Stimulated activated CD4-positive, alpha-beta T cell treated with anti-CD3 and anti-CD28 coated beads, Interleukin-12 subunit alpha, Interleukin-12 subunit beta, amount 100 ng/mL, for 4 hours (primary cell): ENCODE measurements at regions not wholly inside any gene's neighbourhood (a gene's known extent, or its start where the extent isn't known, plus 50 kb on each side); places are given as distances from the start of the nearest gene placed in this dataset.
"Not testable (repeated sequence)": the region's sequence is repeated elsewhere in the genome, so short reads cannot be mapped to it uniquely, and the experiment has no call there.

Experiments
- DNase-seq: peaks from one replicate; pipeline ENCODE4 v3.0.0-alpha.2; 2020

DNA sequence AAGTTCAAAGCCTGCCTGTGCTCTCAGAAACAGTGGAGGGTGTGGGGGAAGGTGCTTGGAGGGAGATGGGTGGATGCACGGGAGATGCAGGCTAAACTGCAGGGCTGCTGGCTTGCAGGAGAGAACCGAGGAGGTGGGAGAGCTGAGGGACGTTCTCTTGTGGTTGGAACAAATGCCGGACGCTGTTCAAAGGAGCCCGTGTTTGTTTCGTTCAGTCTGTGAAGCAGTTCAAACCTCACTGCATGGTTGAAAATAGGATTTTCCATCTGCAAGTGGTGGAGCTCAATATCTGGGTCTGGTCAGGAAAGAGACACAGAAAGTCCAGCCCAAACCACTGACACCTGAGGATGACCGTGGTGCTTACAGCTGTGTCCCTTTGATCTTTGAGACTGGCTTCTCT, 1241.8 kb downstream of the TMEM121 start:
- DNase-seq, result not testable (repeated sequence)

DNA sequence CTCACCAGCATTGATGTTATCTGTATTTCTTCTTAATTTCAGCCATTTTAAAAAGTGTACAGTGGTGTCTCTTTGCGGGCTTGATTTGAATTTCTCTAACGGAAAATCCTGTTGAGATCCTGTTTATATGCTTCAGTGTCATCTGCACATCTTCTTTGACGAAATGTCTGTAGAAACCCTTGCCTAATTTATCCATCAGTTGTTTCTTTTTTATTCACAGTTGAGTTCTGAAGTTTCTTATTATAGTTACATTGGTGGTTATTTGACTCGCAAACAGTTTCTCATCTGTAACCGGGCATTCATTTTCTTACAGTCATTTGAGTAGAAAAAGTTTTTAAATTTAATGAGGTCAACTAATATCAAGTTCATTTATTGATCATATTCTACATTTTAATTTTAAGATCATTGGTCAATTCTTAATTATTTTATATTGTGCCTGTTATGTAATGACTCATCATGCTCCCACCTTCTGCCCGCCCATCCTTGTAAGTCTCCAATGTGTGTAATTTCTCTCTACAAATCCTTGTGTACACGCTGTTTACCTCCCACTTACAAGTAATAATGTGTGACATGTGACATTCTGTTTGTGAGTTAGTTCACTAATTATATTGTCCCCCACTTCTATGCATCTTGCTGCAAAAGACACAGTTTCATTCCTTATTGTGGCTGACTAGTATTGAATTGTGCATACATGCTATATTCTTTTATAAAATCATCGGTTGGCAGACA, 1242.8 kb downstream of the TMEM121 start:
- not testable (repeated sequence) for DNase-seq

GRCh38 chr14:106770158-106770672, 1243.8 kb downstream of the TMEM121 start:
- not testable (repeated sequence) for DNase-seq

DNA sequence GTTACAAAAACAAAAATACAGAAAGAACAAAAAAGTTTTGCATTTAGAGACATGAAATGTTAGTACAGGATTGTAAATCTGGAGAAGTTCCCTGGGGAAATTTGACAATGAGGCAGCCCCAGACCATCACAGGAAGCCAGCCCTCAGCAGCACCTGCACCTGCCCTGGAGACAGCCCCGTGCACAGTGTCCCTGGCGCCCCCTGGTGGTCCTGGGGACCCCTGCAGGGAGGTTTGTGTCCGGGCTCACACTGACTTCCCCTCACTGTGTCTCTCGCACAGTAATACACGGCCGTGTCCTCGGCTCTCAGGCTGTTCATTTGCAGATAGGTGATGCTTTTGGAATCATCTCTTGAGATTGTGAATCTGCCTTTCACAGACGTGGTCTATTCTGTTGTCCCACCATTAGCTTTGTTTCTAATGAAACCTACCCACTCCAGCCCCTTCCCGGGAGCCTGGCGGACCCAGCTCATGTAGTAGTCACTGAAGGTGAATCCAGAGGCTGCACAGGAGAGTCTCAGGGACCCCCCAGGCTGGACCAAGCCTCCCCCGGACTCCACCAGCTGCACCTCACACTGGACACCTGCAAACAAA, 1248.6 kb downstream of the TMEM121 start:
- DNase-seq, result peak; percentile 80

- no peak for DNase-seq
These were observed 1250.1 kb downstream of the TMEM121 start for GRCh38 chr14:106776395-106776983.

GRCh38 chr14:106778986-106779385, 1252.6 kb downstream of the TMEM121 start:
- DNase-seq, result no peak

DNA sequence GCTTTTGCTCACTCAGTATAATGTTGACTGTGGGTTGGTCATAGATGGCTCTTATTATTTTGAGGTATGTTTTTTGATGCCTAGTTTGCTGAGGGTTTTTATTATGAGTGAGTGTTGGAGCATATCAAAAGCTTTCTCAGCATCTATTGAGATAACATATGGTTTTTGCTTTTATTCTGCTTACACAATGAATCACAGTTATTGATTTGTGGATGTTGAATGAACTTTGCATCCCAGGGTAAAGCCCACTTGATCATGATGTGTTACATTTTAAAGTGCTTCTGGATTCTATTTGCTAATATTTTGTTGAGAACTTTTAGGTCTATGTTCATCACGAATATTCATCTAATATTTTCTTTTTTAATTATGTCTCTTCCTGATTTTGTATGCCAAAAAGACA, 1260.3 kb downstream of the TMEM121 start:
- DNase-seq, result no peak

- DNase-seq, result no peak
These were observed 1261.2 kb downstream of the TMEM121 start for GRCh38 chr14:106787626-106788025.

DNA sequence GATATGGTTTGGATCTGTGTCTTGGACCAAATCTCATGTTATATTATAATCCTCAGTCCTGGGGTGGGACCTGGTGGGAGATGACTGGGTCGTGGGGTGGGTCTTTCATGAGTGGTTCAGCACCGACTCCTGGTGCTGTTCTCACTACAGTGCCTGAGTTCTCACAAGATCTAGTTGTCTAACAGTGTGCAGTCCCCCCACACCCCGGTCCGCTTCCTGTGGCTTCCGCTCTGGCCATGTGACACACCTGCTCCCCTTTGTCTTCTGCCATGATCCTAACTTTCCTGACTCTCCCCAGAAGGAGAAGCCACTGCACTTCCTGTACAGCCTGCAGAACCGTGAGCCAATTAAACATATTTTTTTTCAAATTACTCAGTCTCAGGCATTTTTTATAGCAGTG, 1262.2 kb downstream of the TMEM121 start:
- DNase-seq, result no peak

- no peak for DNase-seq
These were observed 1262.9 kb downstream of the TMEM121 start for GRCh38 chr14:106789318-106789717.

DNA sequence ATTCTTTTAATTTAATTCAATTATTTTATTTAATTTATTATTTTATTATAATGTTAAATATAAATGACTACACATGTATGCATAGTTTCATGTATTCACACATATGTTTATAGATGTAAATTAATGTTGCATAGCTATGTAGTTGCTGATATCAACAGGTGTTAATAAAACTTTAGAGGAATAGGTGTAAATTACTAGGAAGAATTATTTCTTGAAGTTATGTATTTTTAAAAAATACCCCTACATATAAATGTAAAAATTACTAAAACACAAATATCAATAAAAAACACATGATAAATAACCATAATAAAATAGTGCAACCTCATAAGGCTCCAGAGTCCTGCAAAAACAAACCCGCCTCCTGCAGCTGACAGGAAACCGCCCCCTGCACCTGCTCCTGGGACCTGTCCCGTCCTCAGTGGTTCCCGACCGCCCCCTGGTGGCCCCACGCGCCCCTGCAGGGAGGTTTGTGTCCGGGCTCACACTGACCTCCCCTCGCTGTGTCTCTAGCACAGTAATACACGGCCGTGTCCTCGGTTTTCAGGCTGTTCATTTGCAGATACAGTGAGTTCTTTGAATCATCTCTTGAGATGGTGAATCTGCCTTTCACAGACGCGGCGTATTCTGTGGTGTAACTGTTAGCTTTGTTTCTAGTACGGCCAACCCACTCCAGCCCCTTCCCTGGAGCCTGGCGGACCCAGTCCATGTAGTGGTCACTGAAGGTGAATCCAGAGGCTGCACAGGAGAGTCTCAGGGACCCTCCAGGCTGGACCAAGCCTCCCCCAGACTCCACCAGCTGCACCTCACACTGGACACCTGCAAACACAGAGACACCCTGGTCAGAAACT, 1264.0 kb downstream of the TMEM121 start:
- DNase-seq, result peak; percentile 71

GRCh38 chr14:106792543-106792942, 1266.2 kb downstream of the TMEM121 start:
- no peak for DNase-seq

GRCh38 chr14:106798166-106798565, 1271.8 kb downstream of the TMEM121 start:
- DNase-seq, result not testable (repeated sequence)

DNA sequence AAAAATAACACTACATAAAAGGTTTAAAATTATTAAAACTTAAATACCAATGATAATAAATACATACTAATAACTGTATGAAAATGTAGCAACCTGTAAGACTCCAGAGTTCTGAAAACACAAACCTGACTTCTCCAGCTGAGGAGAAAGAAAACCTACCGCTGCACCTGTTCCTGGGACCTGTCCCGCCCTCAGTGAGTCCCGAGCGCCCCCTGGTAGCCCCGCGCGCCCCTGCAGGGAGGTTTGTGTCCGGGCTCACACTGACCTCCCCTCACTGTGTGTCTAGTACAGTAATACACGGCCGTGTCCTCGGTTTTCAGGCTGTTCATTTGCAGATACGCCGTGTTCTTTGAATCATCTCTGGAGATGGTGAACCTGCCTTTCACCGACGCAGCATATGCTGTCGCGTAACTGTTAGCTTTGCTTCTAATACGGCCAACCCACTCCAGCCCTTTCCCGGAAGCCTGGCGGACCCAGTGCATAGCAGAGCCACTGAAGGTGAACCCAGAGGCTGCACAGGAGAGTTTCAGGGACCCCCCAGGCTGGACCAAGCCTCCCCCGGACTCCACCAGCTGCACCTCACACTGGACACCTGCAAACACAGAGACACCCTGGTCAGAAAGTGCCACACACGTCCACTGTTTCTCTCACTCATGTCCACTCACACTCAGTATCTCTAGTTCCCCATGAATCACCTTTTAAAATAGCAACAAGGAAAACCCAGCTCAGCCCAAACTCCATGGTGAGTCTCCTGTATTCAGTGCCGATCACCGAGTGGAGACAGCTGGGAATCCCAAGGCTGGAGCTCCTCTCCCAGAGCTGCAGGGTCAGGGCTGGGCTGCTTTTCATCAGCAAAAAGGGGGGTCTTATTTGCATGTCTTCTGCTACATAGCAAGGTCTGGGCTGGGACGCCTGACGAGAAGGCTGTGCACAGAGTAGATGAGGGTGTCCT, 1276.3 kb downstream of the TMEM121 start:
- no peak for DNase-seq

GRCh38 chr14:106803379-106803778, 1277.0 kb downstream of the TMEM121 start:
- no peak for DNase-seq

DNA sequence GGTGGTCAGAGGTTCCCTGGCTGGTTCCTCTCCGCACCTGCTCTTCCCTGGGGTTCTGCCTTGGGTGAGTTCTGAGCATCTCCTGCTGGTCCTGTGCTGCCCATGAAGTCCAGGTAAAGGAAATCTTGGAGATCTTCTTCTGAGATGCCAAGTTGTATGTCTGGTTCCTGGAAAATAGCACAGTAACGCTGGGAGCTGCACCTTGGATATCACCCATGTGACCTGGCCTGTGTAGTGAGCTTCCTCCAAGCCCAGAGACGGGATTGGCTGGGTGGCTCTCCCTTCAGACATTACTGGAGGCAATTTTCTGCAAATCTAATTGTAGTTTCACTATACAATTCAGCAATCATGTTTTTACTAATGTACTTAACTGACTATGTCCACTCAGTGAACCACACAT, 1281.1 kb downstream of the TMEM121 start:
- DNase-seq, result no peak

- no peak for DNase-seq
These were observed 1282.1 kb downstream of the TMEM121 start for GRCh38 chr14:106808458-106808857.

DNA sequence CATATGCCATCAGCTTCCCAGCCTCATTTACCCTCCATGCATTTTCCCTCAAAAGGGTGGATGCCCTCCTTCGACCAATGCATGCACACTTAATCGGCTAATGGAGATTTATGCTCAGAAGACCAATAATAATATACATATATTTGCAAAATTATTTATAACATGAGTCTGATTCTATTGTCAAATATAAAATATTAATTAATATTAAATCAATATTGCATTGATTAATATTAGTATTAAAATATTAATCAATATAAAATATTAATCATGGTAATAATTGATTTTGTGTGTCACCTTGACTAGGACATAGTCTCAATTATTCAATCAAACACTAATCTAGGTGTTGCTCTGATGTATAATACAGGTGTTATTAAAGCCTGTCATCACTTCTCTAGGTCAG, 1282.5 kb downstream of the TMEM121 start:
- no peak for DNase-seq

DNA sequence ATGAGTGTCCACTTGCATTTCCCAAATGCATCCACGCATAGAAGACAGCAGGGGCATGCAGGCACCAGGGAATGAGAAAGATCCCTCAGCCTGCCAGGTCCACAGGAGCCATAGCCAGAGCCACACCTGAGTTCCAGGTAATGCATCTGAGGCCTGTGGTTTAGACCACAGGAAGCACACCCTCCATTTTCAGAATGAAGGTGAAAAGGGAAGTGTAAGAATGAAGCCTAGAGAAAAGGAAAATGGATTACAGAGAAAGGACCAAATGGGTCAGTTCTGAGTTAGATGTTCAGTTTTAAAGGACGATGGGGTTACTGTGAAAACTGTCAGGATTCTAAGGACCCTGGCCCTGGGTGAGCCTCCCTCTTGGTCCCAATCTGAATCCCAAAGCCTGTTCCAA, 1283.2 kb downstream of the TMEM121 start:
- DNase-seq, result no peak

DNA sequence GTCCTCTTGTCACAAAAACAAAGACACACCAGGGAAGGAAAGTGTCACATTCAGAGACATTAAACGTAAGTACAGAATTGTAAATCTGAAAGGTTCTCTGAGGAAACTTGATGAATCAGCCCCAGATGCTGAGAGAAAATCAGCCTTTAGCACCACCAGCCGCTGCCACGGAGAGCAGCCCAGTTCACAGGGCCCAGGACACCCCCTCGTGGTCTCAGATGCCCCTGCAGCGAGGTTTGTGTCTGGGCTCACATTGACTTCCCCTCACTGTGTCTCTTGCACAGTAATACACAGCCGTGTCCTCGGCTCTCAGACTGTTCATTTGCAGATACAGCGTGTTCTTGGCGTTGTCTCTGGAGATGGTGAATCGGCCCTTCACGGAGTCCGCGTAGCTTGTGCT, 1283.8 kb downstream of the TMEM121 start:
- DNase-seq, result not testable (repeated sequence)

DNA sequence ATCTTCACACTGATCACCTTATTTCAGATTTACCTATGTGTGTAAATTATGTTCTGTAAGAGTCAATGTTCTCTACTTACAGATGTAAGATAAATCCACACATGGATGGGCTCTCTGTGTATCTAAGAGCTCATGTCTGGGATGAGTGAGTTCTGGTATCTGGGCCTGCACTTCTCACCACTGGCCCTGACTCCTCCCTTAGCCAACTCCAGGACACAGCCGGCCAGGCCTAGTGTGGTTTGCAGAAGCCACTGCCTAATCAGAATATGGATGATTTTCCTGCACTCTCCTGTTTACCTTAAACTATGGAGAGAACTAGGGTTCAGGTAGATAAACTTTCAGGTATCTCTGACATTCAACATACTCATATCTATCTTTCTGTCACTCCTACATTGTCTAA, 1284.8 kb downstream of the TMEM121 start:
- DNase-seq, result no peak
